ENCODE measurements at regions not wholly inside any gene's neighbourhood (a gene's known extent, or its start where the extent isn't known, plus 50 kb on each side); places are given as distances from the start of the nearest gene placed in this dataset.
"Not testable (repeated sequence)": the region's sequence is repeated elsewhere in the genome, so short reads cannot be mapped to it uniquely, and the experiment has no call there.

DNA sequence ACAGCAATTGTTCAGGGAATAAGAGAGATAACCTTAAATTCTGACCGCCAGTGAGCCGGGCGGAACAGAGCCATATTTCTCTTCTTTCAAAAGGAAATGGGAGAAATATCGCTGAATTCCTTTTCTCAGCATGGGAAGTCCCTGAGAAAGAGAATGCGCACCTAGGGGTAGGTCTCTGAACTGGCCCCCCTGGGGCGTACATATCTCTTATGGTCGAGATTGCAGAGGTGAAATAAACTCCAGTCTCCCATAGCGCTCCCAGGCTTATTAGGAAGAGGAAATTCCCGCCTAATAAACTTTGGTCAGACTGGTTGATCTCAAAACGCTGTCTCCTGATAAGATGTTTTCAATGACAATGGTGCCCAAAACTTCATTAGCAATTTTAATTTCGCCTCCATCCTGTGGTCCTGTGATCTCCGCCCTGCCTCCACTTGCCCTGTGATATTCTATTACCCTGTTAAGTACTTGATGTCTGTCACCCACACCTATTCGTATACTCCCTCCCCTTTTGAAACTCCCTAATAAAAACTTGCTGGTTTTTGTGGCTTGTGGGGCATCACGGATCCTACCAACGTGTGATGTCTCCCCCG, 195.8 kb upstream of the HMCN1 start:
- DNase-seq, result not testable (repeated sequence)

DNA sequence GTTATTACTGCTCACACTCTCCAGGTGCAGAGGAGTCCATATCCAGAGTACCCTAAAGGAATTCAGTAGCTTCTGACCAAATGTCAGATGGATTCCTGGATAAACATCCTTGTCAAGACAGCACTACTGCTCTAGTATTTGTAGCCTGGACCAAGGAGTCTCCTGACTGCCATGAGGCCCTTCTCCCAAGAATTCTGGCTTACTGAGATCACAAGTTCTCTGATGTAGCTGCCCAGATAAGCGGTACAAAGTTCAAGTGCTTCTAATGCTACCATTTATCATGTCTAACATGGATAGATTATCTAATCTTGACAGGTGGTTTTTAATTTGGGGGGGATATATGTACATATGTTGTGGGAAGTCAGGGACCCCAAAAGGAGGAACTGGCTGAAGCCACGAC, 196.6 kb upstream of the HMCN1 start:
- DNase-seq, result no peak

DNA sequence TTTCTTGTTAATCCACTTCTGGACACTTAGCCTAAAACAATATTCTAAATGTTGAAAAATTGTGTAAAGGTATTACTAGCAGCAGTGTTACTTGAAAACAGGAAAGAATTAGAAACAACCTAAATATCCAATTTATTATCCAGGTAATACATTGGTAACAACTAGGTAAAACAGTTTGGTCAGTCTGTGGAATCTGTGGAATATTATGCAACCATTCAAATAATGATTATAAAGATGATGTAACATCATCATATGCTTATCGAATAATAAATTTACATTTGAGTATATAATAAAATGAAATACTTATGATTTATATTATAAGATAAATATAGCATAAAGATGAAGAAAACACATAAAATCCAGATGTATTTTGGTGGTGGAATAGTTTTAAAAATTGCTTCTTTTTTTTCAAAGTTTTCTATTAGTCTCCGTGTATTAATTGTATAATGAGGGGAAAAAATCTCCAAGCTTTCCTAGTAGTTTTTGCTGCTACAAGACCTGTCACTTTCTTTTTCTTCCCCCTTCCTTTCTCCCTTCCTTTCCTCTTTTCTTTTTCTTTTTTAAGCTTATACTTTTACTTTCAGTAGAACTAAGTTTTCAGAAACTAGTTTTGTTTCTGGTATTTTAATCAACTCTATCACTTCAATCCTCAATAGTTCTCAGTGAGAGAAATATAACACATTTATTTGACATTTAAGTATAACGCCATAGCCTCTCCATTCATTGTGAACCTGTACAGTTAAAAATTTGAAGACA, 197.8 kb upstream of the HMCN1 start:
- no peak for DNase-seq

DNA sequence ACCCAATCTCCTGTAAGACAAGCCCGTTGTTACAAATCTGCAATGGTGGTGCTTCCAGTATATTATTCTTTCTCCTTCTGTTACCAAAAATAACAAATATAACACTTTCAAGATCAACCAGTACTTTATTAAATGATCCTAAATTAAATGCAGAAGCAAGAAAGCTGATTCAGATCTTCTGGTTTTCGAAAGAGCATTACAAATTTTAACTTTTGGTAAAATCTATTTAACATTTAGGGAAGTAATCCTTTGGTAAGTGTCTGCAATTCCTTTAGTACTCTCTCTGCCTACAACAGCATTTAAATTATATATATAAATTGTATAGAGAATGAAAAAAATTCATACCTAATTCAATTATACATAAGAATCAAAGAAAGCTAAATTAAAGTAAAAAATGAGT, 198.6 kb upstream of the HMCN1 start:
- no peak for DNase-seq

DNA sequence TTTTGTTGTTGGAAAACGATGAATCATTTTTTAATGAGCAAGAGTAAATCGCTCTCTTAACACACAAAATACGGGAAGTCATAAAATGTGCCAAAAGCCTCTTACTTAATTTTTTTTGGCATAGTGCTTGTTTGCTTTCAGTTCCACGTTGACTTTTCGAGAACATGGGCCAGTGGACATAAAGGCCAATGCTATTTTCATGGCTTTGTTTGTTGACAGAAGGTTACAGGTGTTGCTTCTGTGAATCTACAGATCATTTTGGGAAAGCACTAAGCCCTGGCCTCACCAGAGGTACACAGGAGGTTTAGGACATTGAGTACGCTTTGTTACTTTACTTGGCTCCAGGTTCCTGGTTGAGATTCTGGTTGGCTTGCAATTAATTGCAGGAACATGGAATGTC, 199.4 kb upstream of the HMCN1 start:
- DNase-seq, result no peak

DNA sequence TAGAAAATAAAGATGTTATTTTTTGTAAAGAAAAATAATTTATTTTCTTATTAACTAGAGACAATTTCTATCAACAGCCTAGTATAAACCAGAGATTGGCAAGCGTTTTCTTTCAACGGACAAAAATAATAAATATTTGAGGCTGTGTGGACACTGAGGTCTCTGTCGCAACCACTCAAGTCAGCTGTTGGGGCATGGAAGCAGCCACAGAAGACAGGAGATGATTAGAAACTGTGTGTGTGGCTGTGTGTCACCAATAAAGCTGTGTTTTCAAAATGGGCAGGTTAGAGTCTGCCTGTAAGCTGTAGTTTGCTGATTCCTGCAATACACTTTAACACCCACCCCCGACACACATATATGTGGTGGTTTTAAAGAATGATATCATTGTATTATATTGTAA, 200.6 kb upstream of the HMCN1 start:
- no peak for DNase-seq

DNA sequence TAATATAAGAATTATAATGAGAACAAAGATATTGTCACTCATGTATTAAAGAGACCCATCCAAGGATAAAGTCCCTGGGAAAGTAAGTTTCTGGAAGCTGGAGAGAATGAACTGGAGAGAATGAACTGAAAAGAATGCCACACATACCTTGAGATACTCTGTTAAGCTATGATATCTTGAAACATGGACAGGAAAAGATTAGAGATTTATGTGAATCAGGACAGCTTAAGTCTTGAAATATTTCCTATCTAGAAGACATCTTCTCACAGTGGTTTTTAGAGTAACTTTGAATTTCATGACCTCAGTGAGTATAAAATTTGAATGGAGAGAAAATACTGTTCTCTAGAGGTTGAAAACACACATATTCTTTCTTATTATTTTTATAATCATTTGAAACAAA, 201.3 kb upstream of the HMCN1 start:
- no peak for DNase-seq

DNA sequence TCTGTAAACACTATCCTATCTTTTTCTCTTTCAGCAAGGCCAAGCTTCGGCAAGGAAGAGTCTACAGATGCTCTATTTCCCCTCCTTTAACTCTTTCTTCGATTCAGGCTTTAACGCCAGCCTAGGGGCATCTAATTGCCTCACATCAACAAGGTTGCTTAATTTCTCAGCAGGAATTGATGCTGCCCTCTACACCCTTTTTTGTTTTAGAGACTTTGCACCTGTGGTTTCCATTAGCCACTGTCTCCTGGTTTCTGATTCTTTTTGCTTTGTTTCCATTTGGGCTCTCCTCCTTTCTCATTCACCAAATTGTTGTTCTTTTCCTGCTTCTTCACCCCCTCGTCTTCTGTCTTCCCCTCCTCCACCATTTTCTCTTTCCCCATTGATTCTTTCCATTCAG, 202.4 kb upstream of the HMCN1 start:
- DNase-seq, result no peak

DNA sequence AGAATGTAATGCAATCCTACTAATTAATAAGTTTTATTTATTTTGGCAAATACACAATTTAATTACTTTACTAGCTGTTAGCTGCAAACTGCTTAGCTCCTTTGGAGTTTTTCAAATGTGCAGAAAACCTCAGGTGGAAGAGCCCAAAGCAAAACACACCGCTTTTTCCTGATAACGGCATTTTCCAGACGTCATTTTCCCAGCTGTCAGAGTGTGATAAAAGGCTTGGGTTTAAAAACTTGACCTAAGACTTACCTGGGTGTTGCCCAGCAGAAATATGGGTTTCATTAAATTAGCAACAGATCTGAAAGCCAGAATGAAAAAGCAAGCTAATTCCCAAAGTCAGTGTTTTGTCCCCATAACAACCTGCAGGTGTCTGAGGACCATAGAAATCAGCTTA, 204.0 kb upstream of the HMCN1 start:
- DNase-seq, result no peak

DNA sequence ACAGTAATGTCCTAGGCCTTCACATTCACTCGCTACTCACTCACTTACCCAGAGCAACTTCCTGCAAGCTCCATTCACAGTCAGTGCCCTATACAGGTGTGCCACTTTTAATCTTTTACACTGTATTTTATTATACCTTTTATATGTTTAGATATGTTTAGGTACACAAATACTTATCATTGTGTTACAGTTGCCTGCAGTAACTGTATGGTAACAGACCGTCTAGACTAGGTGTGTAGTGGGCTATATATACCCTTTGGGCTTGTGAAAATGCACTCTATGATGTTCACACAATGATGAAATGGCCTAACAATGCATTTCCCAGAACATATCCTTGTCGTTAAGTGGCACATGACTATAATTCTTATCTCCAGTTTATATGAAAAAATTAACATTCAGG, 204.5 kb upstream of the HMCN1 start:
- DNase-seq, result no peak

DNA sequence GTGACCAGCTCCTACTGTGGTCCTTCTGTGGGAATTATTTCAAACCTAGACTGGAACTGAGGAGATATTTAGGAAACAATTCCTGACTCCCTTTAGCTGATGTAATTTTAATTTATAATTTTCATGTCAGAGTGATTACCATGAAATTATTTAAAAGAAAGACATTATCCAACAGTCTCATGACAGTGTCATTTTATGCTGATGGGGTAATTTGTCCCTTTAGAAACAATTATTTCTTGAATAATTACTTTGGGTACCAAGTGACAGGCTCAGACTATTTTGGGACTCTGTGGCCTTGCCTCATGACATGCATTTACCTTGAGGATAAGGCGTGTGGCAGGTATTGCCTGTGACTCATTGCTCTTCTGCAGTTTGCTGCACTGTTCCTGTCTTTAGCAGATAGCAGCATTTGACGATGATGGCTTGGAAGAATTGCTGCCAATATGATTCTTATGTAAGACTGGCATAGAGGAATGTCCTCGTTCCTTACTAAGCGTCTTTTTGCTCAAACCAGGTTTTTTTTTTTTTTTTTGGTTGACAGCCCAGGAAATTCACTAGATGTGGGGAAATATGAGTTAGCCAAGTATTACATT, 206.0 kb upstream of the HMCN1 start:
- DNase-seq, result no peak

DNA sequence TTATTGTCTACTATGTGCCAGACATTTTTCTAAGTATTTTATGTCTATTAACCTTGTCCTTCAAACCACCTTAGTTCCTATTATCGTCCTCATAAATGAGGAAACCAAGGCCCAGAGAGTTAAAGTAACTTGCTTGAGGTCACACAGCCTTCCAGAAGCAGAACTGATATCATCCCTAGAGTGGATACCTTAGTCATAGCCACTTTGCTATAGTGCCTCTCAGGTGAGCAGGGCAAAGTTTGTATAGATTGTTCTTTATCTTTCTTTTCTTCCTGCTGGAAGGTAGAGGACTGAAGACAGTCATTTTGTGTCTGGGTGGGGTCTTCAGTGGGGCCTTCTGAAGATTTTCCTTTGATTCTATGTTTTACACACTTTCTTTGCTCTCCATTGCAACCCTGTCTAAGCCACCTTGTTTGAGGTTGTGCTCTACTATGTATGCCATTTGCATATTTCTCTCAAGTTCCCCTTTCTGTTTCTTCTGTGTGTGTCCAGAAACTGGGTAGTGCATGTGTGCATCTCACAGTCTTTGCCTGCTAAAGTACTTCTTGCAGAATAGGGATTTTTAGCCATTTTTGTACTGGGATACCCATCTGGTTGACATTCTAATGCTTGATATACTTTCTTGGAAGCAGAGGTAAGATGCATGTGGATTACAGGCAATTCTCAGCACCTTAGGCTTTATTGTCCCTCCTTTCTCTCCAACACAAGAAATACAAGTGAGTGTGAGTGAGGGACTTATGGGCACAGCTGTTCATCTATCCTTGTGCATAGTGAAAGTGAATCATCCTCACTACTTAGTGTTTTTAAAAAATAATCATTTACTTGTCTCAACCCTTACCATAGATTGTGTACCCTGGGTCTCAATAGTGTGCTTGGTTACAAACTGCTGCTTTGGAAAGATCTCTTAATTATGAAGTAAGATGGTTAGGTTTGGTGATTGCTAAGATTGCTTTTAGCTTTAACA, 207.6 kb upstream of the HMCN1 start:
- DNase-seq, result no peak

DNA sequence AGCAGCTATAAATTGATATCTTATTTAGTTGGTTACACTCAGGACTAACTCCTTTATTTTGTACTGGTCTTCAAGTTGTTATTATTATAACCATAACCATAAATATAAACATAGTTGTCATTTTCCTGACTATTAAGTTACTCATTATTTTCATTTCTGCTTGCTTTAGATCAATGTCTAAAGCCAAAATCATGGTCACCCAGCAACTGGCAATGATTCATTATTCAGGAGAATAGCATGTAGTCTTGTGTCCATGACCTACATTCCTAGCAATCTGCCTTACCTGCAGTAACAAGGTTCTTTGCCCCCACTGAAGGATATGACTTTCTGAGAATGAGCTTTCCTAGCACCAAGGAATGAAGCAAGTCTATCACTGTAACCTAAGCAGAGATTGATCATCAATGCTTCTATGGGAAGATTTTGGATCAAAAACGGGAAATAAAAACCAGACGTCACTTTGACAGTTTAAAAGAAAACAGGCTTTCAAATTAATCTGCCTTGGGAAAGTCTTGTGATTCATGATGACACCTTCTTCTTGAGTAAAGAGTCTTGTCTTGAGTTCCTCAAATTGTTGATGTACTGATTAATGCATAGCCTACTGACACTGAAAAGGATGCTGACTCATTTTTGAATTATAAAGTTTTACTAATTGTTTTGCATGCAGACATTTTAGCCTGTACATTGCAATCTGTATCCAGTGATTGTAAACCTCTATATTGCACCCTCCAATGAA, 203.3 kb upstream of the IVNS1ABP start:
- DNase-seq, result no peak

DNA sequence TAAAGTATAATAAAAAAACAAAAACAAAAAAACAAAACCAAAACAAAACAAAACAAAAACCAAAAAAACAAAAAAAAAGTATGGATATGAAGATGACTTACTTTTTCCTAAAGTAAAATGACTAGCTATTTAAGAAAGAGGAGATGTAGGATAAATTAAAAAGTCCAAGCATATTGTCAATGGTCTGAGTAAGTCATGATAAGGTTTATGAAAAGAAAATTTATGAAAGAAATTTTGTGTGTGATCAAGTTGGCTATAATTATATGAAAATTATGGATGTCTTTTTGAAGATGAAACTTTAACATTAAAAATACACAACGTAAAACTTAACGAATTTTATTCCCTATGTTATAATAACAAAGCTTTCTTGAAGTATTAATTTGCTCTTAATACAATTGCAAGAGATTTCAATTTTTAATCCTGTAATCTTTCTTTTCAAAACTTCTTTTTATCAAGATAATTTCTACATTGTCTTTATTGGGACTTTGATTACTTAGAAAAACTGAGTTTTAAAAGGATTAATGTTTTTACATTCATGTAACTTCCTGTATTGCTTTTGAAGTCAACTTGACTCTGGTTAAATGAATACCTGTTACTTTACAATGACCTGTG, 200.9 kb upstream of the IVNS1ABP start:
- DNase-seq, result no peak

DNA sequence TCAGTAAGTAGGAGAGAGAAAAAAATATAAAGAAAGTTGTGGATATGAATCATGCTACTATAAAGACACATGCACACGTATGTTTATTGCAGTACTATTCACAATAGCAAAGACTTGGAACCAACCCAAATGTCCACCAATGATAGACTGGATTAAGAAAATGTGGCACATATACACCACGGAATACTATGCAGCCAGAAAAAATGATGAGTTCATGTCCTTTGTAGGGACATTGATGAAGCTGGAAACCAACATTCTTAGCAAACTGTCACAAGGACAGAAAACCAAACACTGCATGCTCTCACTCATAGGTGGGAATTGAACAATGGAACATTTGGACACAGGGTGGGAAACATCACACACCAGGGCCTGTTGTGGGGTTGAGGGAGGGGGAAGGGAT, 200.3 kb upstream of the IVNS1ABP start:
- DNase-seq, result not testable (repeated sequence)

DNA sequence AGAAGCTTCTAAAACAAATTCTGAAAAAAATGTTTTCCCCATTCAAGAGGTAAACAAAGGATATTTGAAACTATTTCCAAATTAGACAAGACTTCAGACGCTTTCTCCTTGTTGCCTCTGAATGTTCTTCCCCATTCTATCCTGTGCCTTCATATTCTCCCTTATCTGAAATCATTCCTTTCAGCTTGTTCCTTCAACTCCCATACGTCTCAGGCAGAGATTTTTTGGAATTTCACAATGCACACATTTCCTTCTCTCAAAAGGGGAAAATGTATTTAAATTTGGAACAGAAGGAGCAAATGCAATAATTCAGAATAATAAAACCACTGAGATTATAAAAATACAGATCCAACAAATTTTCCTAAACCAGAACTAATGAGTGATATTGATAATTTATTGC, 198.7 kb upstream of the IVNS1ABP start:
- DNase-seq, result no peak

DNA sequence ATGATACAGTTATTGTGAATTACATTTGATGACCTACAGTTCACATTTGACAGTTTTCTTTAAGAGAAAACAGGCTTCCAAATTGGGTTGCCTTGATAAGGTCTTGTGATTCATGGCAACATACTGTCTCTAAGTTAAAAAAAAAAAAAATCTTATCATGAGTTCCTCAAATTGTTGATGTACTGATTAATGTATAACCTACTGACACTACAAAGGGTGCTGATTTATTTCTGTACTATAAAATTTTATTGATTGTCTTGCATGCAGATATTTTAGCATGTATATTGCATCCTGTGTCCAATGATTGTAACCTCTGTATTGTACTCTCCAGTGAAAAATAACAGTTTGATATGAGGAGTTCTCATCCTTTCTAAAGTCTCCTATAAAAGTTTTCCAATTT, 197.3 kb upstream of the IVNS1ABP start:
- DNase-seq, result no peak

DNA sequence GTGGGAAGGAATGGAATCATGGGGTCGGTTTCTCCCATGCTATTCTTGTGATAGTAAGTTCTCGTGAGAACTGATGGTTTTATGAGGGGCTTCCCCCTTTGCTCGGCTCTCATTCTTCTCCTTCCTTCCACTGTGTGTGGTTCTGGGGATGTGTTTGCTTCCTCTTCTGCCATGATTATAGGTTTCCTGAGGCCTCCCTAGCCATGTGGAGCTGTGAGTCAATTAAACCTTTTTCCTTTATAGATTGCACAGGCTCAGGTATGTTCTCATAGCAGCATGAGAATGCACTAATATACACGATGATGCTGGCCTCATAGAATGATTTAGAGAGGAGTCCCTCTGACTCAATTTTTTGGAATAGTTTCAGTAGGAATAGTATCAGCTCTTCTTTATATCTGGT, 195.4 kb upstream of the IVNS1ABP start:
- DNase-seq, result no peak

DNA sequence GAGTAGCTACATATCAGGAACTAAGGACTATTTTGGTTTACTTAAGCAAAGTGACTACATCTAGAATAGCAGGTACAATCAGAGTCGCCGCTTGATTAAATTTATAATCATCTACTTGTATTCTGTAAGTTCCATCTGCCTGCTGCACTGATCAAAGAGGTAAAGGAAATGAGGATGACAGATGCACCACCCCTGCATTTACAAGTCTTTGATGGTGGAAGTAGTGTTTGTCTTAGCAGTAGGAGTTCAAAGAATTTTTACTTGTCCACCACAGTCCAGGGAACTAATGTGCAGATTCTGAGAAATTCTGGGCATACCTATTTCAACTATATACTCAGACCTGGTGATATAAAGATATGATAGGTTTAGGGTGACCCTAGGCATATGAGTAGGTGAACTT, 184.1 kb upstream of the IVNS1ABP start:
- no peak for DNase-seq

DNA sequence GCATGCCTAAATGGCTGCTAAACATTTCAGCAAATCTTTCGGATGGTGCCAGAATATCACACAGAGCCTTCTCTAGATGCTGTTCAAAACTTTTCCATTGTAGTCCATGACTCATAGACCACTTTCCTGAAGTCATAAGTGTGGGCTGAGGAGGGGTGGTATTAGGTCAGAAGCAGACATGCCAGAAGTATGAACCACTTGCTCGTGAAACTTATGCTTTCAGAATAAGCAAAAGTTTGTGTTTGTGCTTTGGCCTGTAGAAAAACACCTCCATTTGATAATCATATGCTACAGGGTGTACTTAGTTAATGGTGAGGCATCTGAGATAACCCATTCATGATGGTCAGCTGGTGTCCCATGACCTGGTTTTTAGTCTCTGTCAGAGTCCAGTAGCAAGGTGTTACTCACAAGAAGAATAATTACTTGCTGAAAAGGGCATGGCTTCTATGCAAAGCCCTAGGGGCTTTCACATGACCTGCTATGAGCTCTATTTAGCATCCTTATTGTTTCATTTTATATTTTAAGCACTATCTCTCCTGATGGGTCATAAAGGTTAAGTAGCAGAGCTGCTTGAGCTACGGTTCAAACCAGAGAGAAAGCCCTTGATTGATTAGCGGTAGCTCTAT, 183.1 kb upstream of the IVNS1ABP start:
- no peak for DNase-seq

DNA sequence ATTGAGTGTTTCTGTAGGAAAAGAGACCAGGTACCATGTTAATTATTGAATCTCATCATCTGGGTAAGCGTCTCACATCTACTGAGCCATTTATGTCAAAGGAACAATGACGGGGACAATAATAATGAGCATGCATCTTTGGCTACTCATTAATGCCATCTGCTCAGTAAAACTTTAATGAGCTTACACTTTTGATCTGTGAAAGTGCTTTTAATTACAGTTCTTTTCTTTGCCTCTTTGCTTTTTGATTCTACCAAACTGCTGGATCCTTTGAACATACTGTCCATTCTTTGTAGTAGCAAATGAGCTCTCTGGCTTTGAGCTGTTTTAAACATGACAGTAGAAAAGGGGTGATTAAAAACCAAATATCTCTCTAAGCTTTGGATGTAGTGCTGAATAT, 181.2 kb upstream of the IVNS1ABP start:
- DNase-seq, result no peak

DNA sequence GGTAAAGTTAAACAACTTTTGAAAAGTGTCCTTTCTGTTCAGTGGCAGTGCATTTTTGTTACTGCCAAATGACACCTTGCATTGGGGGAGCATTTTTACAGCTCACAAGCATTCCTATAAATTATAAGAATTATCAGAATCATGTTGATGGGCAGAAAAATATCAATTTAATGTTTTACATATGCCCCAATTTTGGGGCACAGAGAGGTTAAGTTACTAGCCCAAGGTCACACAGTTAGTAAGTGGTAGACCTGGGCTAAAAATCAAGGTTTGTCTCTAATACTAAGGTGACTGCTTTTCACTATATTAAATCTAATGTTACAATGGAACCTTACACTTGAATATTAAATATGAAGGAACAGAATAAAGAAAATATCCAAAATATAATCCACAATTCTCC, 180.1 kb upstream of the IVNS1ABP start:
- no peak for DNase-seq
